B cell (primary cell): ENCODE measurements at regions not wholly inside any gene's neighbourhood (a gene's known extent, or its start where the extent isn't known, plus 50 kb on each side); places are given as distances from the start of the nearest gene placed in this dataset.

ENCODE experiments used
- EZH2 ChIP-seq: IDR thresholded peaks from 2 replicates; pipeline ENCODE4 v1.6.1; 2012; ENCODE audit warnings: borderline replicate concordance, low read depth, mild to moderate bottlenecking, moderate library complexity, low read length; ENCODE audit not compliant: insufficient read depth, poor library complexity, severe bottlenecking
- TF ChIP-seq, protein P1 (sequence below): fragments of 200-600 bp; IDR thresholded peaks from one replicate; pipeline ENCODE4 v1.8.0; 2022; ENCODE audit warnings: antibody characterized with exemption, mild to moderate bottlenecking

DNA sequence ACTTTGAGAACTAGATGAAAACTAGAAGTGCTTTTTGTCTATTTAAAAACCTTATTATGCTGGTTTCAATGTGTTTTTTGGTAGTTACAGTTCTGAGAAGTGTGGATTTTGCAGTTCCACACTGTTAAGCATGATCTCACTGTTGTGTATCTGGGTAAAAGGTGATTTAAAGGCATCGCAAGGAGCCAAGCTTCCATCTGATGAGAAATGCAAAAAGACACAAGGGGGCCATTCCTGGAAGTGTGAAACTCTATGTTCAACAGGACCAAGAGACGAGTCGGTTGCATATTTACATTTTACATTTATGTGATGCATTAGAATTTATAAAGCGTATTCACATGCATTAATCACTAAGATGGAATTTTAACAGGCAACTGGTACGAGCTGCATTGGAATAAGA lies 490.8 kb downstream of the NPIPA7 start:
- TF ChIP-seq, protein P1, sequence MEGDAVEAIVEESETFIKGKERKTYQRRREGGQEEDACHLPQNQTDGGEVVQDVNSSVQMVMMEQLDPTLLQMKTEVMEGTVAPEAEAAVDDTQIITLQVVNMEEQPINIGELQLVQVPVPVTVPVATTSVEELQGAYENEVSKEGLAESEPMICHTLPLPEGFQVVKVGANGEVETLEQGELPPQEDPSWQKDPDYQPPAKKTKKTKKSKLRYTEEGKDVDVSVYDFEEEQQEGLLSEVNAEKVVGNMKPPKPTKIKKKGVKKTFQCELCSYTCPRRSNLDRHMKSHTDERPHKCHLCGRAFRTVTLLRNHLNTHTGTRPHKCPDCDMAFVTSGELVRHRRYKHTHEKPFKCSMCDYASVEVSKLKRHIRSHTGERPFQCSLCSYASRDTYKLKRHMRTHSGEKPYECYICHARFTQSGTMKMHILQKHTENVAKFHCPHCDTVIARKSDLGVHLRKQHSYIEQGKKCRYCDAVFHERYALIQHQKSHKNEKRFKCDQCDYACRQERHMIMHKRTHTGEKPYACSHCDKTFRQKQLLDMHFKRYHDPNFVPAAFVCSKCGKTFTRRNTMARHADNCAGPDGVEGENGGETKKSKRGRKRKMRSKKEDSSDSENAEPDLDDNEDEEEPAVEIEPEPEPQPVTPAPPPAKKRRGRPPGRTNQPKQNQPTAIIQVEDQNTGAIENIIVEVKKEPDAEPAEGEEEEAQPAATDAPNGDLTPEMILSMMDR, result no peak
- no peak for TF ChIP-seq EZH2
